K562 (cell line): ENCODE measurements at regions not wholly inside any gene's neighbourhood (a gene's known extent, or its start where the extent isn't known, plus 50 kb on each side); places are given as distances from the start of the nearest gene placed in this dataset.

Experiments used
- ATAC-seq: fragments of 200-7000 bp; cut with Tn5 transposase; 3 replicates; pipeline ENCODE4 v1.9.1; 2020; ENCODE audit warnings: moderate library complexity
- BruUV-seq: library from RNA; stranded (reverse); fragments of 400-500 nt; replicated peaks from 2 replicates; lab custom pipeline; 2021; lab: Mats Ljungman, UMichigan
- CTCF ChIA-PET: fragments of 300-600 bp; formaldehyde crosslinking; extraction: SDS; loops from one replicate; lab custom pipeline; 2021; ENCODE audit warnings: low intra/inter-chr PET ratio; lab: Yijun Ruan, JAX
- POLR2A ChIA-PET: fragments of 300-600, 350-650 bp; sonication (Branson Sonifier 250); formaldehyde crosslinking; extraction: SDS; loops from one replicate; lab custom pipeline; 2021; ENCODE audit warnings: antibody characterized with exemption, inconsistent platforms; lab: Yijun Ruan, JAX
- DNase-seq, 4 experiments: peaks; one replicate each; pipeline versions ENCODE4 v3.0.0 to v3.0.0-alpha.2; 2011 to 2018; ENCODE audit warnings: low spot score in 3 of 4, mixed read lengths in 3 of 4; ENCODE audit errors: extremely low read depth in 1 of 4
- FAIRE-seq: peaks from 2 replicates; lab custom pipeline; 2011; peaks lifted over from hg19 to GRCh38; lab: Jason Lieb, UNC
- H2AFZ ChIP-seq: 2 replicates; pipeline ENCODE4 v1.6.0; 2011; ENCODE audit warnings: low read depth, low read length, control low read depth, inconsistent platforms
- H3K27ac ChIP-seq: fragments of 200-600 bp; 3 replicates; pipeline ENCODE4 v1.8.0; 2011; ENCODE audit warnings: low read depth, mild to moderate bottlenecking, control low read depth, inconsistent platforms, low read length, moderate library complexity, mixed read lengths; ENCODE audit errors: extremely low read depth
- H3K27me3 ChIP-seq, 2 experiments: fragments of 300-600 bp in 1 of 2; 2 replicates in 1 of 2; 3 replicates in 1 of 2; pipeline versions ENCODE4 v1.6.0 to v1.8.0; 2011; ENCODE audit warnings: inconsistent platforms in 2 of 2, low read length in 2 of 2, mild to moderate bottlenecking in 1 of 2, mixed read lengths in 1 of 2, moderate library complexity in 1 of 2; ENCODE audit not compliant: control insufficient read depth in 2 of 2, insufficient read depth in 2 of 2
- H3K36me3 ChIP-seq: fragments of 300-600 bp; 3 replicates; pipeline ENCODE4 v1.8.0; 2011; ENCODE audit warnings: mild to moderate bottlenecking, low read length, inconsistent platforms; ENCODE audit not compliant: control insufficient read depth, insufficient read depth
- H3K4me1 ChIP-seq, 2 experiments: fragments of 200-600 bp in 1 of 2; replicated peaks in 1 of 2; 2 replicates in 1 of 2; 3 replicates in 1 of 2; pipeline versions ENCODE4 v1.5.1 to v1.8.0; 2011; ENCODE audit warnings: inconsistent platforms in 2 of 2, low read length in 2 of 2, mild to moderate bottlenecking in 1 of 2, mixed read lengths in 1 of 2, moderate library complexity in 1 of 2; ENCODE audit not compliant: control insufficient read depth in 2 of 2, insufficient read depth in 2 of 2
- H3K4me2 ChIP-seq: 2 replicates; pipeline ENCODE4 v1.6.1; 2011; ENCODE audit warnings: low read length, control low read depth, inconsistent platforms, mixed read lengths; ENCODE audit not compliant: insufficient read depth
- H3K4me3 ChIP-seq: fragments of 200-600 bp; sonication (generic), shearing (Covaris generic); 2 replicates; pipeline ENCODE4 v1.5.1; 2016; ENCODE audit warnings: control low read depth, inconsistent platforms
- H3K79me2 ChIP-seq: fragments of 200-600 bp; 3 replicates; pipeline ENCODE4 v1.8.0; 2011; ENCODE audit warnings: low read length, inconsistent platforms; ENCODE audit not compliant: control insufficient read depth, insufficient read depth
- H3K9ac ChIP-seq, 2 experiments: 2 replicates each; pipeline versions ENCODE4 v1.6.0 to v1.6.1; 2011; ENCODE audit warnings: low read depth in 2 of 2, low read length in 2 of 2, control low read depth in 1 of 2, inconsistent platforms in 1 of 2, mild to moderate bottlenecking in 1 of 2, mixed read lengths in 1 of 2; ENCODE audit not compliant: insufficient read depth in 1 of 2
- H3K9me1 ChIP-seq: one replicate; pipeline ENCODE4 v1.6.0; 2011; ENCODE audit warnings: inconsistent platforms, mild to moderate bottlenecking, low read length, moderate library complexity; ENCODE audit not compliant: control insufficient read depth, insufficient read depth
- H3K9me3 ChIP-seq: replicated peaks from 2 replicates; pipeline ENCODE4 v1.5.1; 2011; ENCODE audit warnings: low read depth, low read length, inconsistent platforms; ENCODE audit not compliant: control insufficient read depth, insufficient read depth
- H4K20me1 ChIP-seq: replicated peaks from 2 replicates; pipeline ENCODE4 v1.6.1; 2011; ENCODE audit warnings: low read length, inconsistent platforms, mixed read lengths; ENCODE audit not compliant: control insufficient read depth, insufficient read depth
- FIP1L1 ChIP-seq: fragments of 200-400 bp; formaldehyde crosslinking; IDR thresholded peaks from 2 replicates; pipeline ENCODE4 v1.6.1; 2018; ENCODE audit warnings: mild to moderate bottlenecking, low read depth, low read length; ENCODE audit not compliant: poor library complexity, severe bottlenecking
- HDAC8 ChIP-seq: fragments of 450-650 bp; IDR thresholded peaks from 2 replicates; pipeline ENCODE4 v1.6.1; 2016; ENCODE audit warnings: mild to moderate bottlenecking, missing genetic modification characterization, moderate library complexity, missing compliant biosample characterization
- ILK ChIP-seq: fragments of 450-650 bp; IDR thresholded peaks from 2 replicates; pipeline ENCODE4 v1.6.1; 2016; ENCODE audit warnings: missing genetic modification characterization, low read depth, mild to moderate bottlenecking, missing compliant biosample characterization, moderate library complexity, borderline replicate concordance
- KLF6 ChIP-seq: fragments of 250-450 bp; sonication (Bioruptor Pico); IDR thresholded peaks from 2 replicates; pipeline ENCODE4 v1.4.0; 2020; ENCODE audit warnings: mild to moderate bottlenecking, moderate library complexity, borderline replicate concordance
- LEF1 ChIP-seq: fragments of 450-650 bp; IDR thresholded peaks from 2 replicates; pipeline ENCODE4 v1.6.1; 2016; ENCODE audit warnings: mild to moderate bottlenecking
- MTA3 ChIP-seq: fragments of 450-650 bp; formaldehyde crosslinking; IDR thresholded peaks from 2 replicates; pipeline ENCODE4 v1.6.1; 2017; ENCODE audit warnings: mild to moderate bottlenecking, borderline replicate concordance
- RBBP5 ChIP-seq: fragments of 200-600 bp; sonication (generic); IDR thresholded peaks from 2 replicates; pipeline ENCODE4 v1.6.1; 2012; ENCODE audit warnings: borderline replicate concordance, mild to moderate bottlenecking, low read length, control low read depth, inconsistent platforms; ENCODE audit not compliant: insufficient read depth, poor library complexity, severe bottlenecking
- WHSC1 ChIP-seq: IDR thresholded peaks from one replicate; pipeline ENCODE4 v1.6.1; 2012; ENCODE audit warnings: low read length, control low read depth, inconsistent platforms
- ZNF696 ChIP-seq: fragments of 250-450 bp; sonication (Bioruptor Pico); conservative IDR thresholded peaks from 2 replicates; pipeline ENCODE4 v1.4.0; 2020; ENCODE audit warnings: mild to moderate bottlenecking, moderate library complexity
- WGBS: fragments of 100-300 bp; shearing (Covaris generic); methylation state at CpG from one replicate; pipeline ENCODE4 v1.1.6; 2016; ENCODE audit warnings: low coverage, mixed read lengths; ENCODE audit not compliant: insufficient coverage; ENCODE audit errors: missing lambda C conversion rate; 5-methylcytosine and 5-hydroxymethylcytosine counted together
- in situ Hi-C: fragments of 300-500 bp; cut with MboI; formaldehyde crosslinking; loops from 4 replicates; pipeline ENCODE4 v1.15.0; 2018; ENCODE audit warnings: inconsistent platforms, mixed read lengths
- intact Hi-C: fragments of 100-400 bp; cut with micrococcal nuclease; formaldehyde crosslinking; loops from 2 replicates; pipeline ENCODE4 v1.14.2; 2022
- TF ChIP-seq, protein P1 (sequence below): fragments of 150-350 bp; conservative IDR thresholded peaks from 2 replicates; pipeline ENCODE4 v1.6.1; 2014; ENCODE audit warnings: low read length

DNA sequence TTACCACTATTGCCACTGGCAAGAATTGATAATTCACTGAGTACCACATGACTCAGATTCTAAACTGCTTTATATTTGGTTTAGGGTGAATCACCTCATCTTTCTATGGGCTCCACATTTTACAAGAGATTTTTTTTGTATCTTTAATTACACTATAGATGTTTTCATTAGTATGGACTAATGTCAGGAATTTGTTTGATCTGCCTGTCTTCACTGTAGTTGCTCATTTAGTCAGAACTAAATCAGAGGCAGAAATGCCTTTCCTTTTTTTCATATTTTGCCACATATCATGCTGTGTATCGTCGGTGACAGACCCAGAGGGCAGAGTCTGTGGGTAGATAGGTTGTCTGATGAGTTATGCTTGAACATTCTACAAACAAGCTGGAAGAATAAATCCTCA is 524.1 kb downstream of the METTL15 start:
- Histone ChIP-seq H3K4me3 (no peak overlapping the region), H3K79me2 (no peaks in the 10 kb centered on the region), H3K4me1 (no peaks in the 10 kb centered on the region), H4K20me1 (no peaks in the 10 kb centered on the region), H3K4me2 (no peak overlapping the region), H3K9me1 (no peaks in the 10 kb centered on the region), H3K27me3 (no peaks in the 10 kb centered on the region), H3K9me3 (no peaks in the 10 kb centered on the region), H3K27ac (no peak overlapping the region), H3K36me3 (no peaks in the 10 kb centered on the region), H3K9ac (no peak overlapping the region), H2AFZ (no peak overlapping the region)
- DNase-seq (no peak), FAIRE-seq (no peak), ATAC-seq (no peak)
- in situ Hi-C loops (no loop called here), intact Hi-C loops (no loop called here)
- ChIA-PET CTCF (no interaction called here), POLR2A (no interaction called here)
- 0% methylated on average over 2 of the region's 2 CpGs for WGBS
- no peak for TF ChIP-seq KLF6 (CRISPR knock-in tag)
- TF ChIP-seq RBBP5, result no peak
- TF ChIP-seq LEF1, result no peak
- no TSS peak for BruUV-seq

DNA sequence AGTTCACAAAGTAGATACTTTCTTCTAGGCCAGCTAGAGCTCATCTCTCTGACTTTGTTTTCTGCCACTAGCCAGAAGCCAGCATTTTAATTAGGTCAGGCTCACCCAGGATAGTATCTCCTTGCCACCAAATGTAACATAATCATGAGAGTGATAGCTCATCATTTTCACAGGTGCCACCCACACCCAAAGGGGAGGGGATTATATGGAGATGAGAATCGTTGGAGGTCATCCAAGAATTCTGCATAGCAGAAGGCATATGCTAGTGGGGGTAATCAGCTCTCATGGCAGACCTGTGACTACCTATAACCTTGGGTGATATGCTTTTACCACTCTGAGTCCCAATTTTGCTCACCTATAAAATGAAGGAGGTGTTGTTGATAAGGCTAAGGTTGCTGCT is 523.0 kb downstream of the METTL15 start:
- ChIA-PET CTCF (no interaction called here), POLR2A (no interaction called here)
- FAIRE-seq (no peak), ATAC-seq (no peak), DNase-seq (no peak)
- no peak overlapping the region for H2AFZ ChIP-seq
- no TSS peak for BruUV-seq
- H3K36me3 ChIP-seq, result no peaks in the 10 kb centered on the region
- no peaks in the 10 kb centered on the region for H3K79me2 ChIP-seq
- no peaks in the 10 kb centered on the region for H3K27me3 ChIP-seq
- intact Hi-C loops, result no loop called here
- no peaks in the 10 kb centered on the region for H3K9me1 ChIP-seq
- no peaks in the 10 kb centered on the region for H3K9me3 ChIP-seq
- no peaks in the 10 kb centered on the region for H3K4me1 ChIP-seq
- H3K27ac ChIP-seq, result no peak overlapping the region
- no peak overlapping the region for H3K9ac ChIP-seq
- 0% methylated on average over 1 of the region's 1 CpG for WGBS
- in situ Hi-C loops, result no loop called here
- TF ChIP-seq, protein P1, sequence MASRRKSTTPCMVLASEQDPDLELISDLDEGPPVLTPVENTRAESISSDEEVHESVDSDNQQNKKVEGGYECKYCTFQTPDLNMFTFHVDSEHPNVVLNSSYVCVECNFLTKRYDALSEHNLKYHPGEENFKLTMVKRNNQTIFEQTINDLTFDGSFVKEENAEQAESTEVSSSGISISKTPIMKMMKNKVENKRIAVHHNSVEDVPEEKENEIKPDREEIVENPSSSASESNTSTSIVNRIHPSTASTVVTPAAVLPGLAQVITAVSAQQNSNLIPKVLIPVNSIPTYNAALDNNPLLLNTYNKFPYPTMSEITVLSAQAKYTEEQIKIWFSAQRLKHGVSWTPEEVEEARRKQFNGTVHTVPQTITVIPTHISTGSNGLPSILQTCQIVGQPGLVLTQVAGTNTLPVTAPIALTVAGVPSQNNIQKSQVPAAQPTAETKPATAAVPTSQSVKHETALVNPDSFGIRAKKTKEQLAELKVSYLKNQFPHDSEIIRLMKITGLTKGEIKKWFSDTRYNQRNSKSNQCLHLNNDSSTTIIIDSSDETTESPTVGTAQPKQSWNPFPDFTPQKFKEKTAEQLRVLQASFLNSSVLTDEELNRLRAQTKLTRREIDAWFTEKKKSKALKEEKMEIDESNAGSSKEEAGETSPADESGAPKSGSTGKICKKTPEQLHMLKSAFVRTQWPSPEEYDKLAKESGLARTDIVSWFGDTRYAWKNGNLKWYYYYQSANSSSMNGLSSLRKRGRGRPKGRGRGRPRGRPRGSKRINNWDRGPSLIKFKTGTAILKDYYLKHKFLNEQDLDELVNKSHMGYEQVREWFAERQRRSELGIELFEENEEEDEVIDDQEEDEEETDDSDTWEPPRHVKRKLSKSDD, result no peak
- TF ChIP-seq HDAC8 (tag) (no peak), MTA3 (no peak), ZNF696 (CRISPR knock-in tag) (no peak), ILK (no peak), WHSC1 (no peak), FIP1L1 (no peak)
- H3K4me3 ChIP-seq, result no peak overlapping the region
- H4K20me1 ChIP-seq, result no peaks in the 10 kb centered on the region
- no peak overlapping the region for H3K4me2 ChIP-seq
